ENCODE measurements at regions not wholly inside any gene's neighbourhood (a gene's known extent, or its start where the extent isn't known, plus 50 kb on each side); places are given as distances from the start of the nearest gene placed in this dataset.

DNA sequence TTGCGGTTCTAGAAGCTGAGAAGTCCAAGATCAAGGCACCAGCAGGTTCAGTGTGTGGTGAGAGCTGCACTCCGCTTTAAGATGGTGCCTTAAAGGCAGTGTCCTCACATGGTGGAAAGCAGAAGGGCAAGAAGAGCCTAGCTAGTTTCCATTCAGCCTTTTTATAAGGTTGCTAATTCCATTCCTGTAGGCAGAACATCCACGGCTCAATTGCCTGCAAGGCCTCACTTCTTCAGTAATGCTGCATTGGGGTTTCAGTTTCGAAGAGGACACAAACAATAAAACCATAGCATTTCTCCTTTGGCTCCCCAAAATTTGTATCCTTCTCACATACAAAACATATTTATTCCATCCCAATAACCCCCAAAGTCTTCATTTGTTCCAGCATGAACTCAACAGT, 109.5 kb upstream of the KCND2 start:
- ChIA-PET POLR2A (no interaction called here), CTCF (no interaction called here)
- TF ChIP-seq FOXA1 (IDR thresholded peaks at IDR 0.05) (no peak), NFRKB (IDR thresholded peaks at IDR 0.05) (no peak), TARDBP (IDR thresholded peaks at IDR 0.05) (no peak), ARNT (IDR thresholded peaks at IDR 0.05) (no peak), BHLHE40 (IDR thresholded peaks at IDR 0.05; ENCODE audit: borderline replicate concordance) (no peak), CTBP1 (IDR thresholded peaks at IDR 0.05; ENCODE audit: borderline replicate concordance) (no peak)
- DNase-seq (ENCODE audit: extremely low spot score), result no peak

DNA sequence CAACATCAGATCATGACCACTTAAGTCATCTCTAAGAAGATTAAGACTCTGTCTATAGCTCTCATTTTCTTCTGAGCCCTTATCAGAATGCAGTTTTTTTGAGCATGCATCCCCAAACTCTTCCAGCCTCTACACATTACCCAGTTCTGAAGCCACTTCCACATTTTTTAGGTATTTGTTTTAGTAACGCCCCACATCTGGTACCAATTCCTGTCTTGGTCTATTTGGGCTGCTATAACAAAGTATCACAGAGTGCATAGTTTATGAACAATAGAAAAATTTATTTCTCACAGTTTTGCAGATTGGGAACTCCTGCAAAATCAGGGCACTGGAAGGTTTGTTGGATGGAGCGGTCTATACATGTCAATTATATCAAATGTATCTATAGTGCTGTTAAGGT, 107.7 kb upstream of the KCND2 start:
- DNase-seq (ENCODE audit: extremely low spot score), result no peak
- TF ChIP-seq SP1 (IDR thresholded peaks at IDR 0.05), result no peak
- no peak for TF ChIP-seq HDGF (IDR thresholded peaks at IDR 0.05; ENCODE audit: borderline replicate concordance)
- no peak for TF ChIP-seq SUZ12 (IDR thresholded peaks at IDR 0.05)
- TF ChIP-seq BHLHE40 (IDR thresholded peaks at IDR 0.05; ENCODE audit: borderline replicate concordance), result no peak
- no peak for TF ChIP-seq LEF1 (IDR thresholded peaks at IDR 0.05; ENCODE audit: borderline replicate concordance)
- TF ChIP-seq TARDBP (IDR thresholded peaks at IDR 0.05), result no peak
- TF ChIP-seq ELF4 (IDR thresholded peaks at IDR 0.05), result no peak
- no peak for TF ChIP-seq FOXK2 (IDR thresholded peaks at IDR 0.05)
- no peak for TF ChIP-seq NFRKB (IDR thresholded peaks at IDR 0.05)
- TF ChIP-seq L3MBTL2 (conservative IDR thresholded peaks at IDR 0.05), result no peak
- TF ChIP-seq ZNF384 (IDR thresholded peaks at IDR 0.05), result no peak
- TF ChIP-seq, protein P1, sequence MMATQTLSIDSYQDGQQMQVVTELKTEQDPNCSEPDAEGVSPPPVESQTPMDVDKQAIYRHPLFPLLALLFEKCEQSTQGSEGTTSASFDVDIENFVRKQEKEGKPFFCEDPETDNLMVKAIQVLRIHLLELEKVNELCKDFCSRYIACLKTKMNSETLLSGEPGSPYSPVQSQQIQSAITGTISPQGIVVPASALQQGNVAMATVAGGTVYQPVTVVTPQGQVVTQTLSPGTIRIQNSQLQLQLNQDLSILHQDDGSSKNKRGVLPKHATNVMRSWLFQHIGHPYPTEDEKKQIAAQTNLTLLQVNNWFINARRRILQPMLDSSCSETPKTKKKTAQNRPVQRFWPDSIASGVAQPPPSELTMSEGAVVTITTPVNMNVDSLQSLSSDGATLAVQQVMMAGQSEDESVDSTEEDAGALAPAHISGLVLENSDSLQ (IDR thresholded peaks at IDR 0.05), result no peak
- TF ChIP-seq ARNT (IDR thresholded peaks at IDR 0.05), result no peak
- no peak for TF ChIP-seq CTBP1 (IDR thresholded peaks at IDR 0.05; ENCODE audit: borderline replicate concordance)
- TF ChIP-seq FOXM1 (IDR thresholded peaks at IDR 0.05; ENCODE audit: borderline replicate concordance), result no peak
- no peak for TF ChIP-seq FOXA1 (IDR thresholded peaks at IDR 0.05)
- POLR2A ChIA-PET, result no interaction called here
- CTCF ChIA-PET, result no interaction called here

DNA sequence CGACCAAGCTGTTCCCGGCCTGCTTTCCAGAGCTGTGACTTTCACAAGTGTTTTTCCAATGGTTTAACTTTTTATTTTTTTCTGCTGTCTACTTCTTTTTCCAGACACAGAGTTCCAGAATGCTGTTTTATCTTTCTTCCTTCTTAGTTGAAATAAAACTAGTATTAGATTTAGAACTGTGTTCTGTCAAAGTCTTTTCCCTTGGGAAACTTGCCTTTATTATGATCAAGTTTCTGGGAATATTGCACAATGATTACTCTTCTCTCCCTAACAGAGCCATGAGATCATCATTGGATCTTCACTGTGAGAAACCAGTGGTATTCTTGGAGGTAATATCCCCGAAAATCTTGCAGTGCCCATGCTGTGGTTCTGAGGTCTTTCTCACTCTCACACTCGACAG, 104.9 kb upstream of the KCND2 start:
- ChIA-PET CTCF (no interaction called here), POLR2A (no interaction called here)
- TF ChIP-seq FOXM1 (IDR thresholded peaks at IDR 0.05; ENCODE audit: borderline replicate concordance) (no peak), CTBP1 (IDR thresholded peaks at IDR 0.05; ENCODE audit: borderline replicate concordance) (no peak), FOXK2 (IDR thresholded peaks at IDR 0.05) (no peak), TARDBP (IDR thresholded peaks at IDR 0.05) (no peak)
- no peak for DNase-seq (ENCODE audit: extremely low spot score)

DNA sequence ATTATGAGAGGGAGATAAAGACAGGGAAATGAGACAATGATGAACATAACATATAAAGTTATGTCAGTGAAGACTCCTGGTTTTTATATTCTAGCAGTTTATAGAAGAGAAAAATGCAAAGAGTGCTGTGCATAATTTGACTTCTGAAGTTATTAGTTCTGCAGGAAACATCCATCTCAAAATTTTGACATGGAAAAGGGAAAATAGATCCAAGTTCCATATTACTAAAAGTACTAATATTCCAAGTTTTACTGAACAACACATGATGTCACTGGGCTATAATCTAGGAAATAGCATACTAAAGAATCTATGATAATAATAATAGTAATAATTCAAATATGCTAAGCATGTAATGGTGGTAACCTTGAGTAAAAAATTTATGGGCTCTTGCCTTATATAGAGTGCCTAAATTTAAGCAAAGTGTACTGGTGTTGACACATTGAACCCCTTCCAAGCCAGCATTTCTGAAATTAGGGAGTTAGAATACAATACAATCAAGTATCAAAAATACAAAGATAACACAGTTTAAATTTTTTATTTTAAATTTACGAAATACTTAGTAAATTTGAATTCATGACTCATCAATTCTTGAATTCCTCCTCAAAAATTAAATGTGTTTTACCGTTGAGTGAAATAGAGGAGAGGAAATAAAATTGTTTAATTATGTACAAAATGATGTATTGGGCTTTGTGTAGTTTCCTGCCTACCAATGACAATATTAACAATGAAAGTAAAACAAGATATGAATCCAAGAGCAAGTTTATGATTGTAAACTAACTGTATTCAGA, 102.8 kb upstream of the KCND2 start:
- POLR2A ChIA-PET, result no interaction called here
- CTCF ChIA-PET, result no interaction called here

DNA sequence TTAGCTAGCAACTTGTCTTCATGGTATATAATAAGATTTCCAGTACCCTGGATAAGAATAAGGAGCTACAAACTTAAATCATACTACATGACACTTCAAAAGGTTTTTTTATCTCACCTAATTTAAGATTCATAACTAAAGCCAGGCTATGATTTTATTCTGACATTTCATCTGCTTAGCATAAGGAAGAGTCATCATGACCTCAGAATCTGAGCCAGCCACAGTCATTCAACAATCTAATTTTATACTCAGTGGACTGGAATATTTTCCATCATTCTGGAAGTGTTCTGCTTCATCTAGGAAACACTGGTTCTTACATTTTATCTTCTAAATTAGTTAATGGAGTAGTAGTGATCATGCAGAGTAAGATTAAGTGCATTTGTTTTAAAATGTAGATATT, 102.1 kb upstream of the KCND2 start:
- CTCF ChIA-PET, result no interaction called here
- POLR2A ChIA-PET, result no interaction called here
- TF ChIP-seq ELF4 (IDR thresholded peaks at IDR 0.05) (no peak), FOXK2 (IDR thresholded peaks at IDR 0.05) (no peak), LEF1 (IDR thresholded peaks at IDR 0.05; ENCODE audit: borderline replicate concordance) (no peak), FOXA1 (IDR thresholded peaks at IDR 0.05) (no peak), ARNT (IDR thresholded peaks at IDR 0.05) (no peak), SP1 (IDR thresholded peaks at IDR 0.05) (no peak), NFRKB (IDR thresholded peaks at IDR 0.05) (no peak), L3MBTL2 (conservative IDR thresholded peaks at IDR 0.05) (no peak), TARDBP (IDR thresholded peaks at IDR 0.05) (no peak), BHLHE40 (IDR thresholded peaks at IDR 0.05; ENCODE audit: borderline replicate concordance) (no peak), CTBP1 (IDR thresholded peaks at IDR 0.05; ENCODE audit: borderline replicate concordance) (no peak), SUZ12 (IDR thresholded peaks at IDR 0.05) (no peak), ZNF384 (IDR thresholded peaks at IDR 0.05) (no peak), HDGF (IDR thresholded peaks at IDR 0.05; ENCODE audit: borderline replicate concordance) (no peak), FOXM1 (IDR thresholded peaks at IDR 0.05; ENCODE audit: borderline replicate concordance) (no peak)
- TF ChIP-seq, protein P1 (IDR thresholded peaks at IDR 0.05), result no peak
- no peak for DNase-seq (ENCODE audit: extremely low spot score)

More for the DNA sequence above, 102.8 kb upstream of the KCND2 start:
- no peak for DNase-seq (ENCODE audit: extremely low spot score)
- TF ChIP-seq FOXK2 (IDR thresholded peaks at IDR 0.05) (no peak), SP1 (IDR thresholded peaks at IDR 0.05) (no peak), NFRKB (IDR thresholded peaks at IDR 0.05) (no peak), FOXM1 (IDR thresholded peaks at IDR 0.05; ENCODE audit: borderline replicate concordance) (no peak), LEF1 (IDR thresholded peaks at IDR 0.05; ENCODE audit: borderline replicate concordance) (no peak), TARDBP (IDR thresholded peaks at IDR 0.05) (no peak)
- TF ChIP-seq, protein P1 (IDR thresholded peaks at IDR 0.05), result no peak

DNA sequence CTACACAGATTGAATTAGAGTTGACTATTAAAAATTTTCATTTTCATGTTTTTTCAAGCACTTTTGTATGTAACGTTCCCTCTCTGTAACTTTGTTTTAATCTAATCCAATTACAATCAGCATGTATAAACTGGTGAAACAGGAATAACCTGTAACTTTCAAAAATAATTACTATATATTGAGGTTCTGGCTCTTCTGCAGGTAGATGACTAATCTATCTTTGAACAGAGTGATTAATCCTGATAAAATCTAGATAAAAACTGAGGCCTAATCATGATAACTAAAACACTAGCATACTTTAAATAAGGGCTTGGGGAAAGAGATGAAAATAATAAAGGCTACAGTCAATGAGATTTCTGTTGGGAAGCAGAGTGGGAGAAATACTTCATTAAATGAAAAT, 101.6 kb upstream of the KCND2 start:
- CTCF ChIA-PET, result interaction anchor here (0.7 kb wide), 1 partner anchor 211 kb away, joined by 3 read pairs; no protein-coding TSS in a partner anchor
- TF ChIP-seq L3MBTL2 (conservative IDR thresholded peaks at IDR 0.05) (no peak), FOXK2 (IDR thresholded peaks at IDR 0.05) (no peak)
- POLR2A ChIA-PET, result no interaction called here
- no peak for DNase-seq (ENCODE audit: extremely low spot score)
